DMS153 (cell line): ENCODE measurements at regions not wholly inside any gene's neighbourhood (a gene's known extent, or its start where the extent isn't known, plus 50 kb on each side); places are given as distances from the start of the nearest gene placed in this dataset.
"Not testable (repeated sequence)": the region's sequence is repeated elsewhere in the genome, so short reads cannot be mapped to it uniquely, and the experiment has no call there.

Experiments
- DNase-seq: peaks from one replicate; lab custom pipeline; 2025; lab: John Stamatoyannopoulos, UW

- DNase-seq, result no peak
These were observed 626.1 kb downstream of the COL12A1 start for GRCh38 chr6:74579794-74580193.

- no peak for DNase-seq
These were observed 626.8 kb downstream of the COL12A1 start for GRCh38 chr6:74579047-74579446.

GRCh38 chr6:74578339-74578738, 627.5 kb downstream of the COL12A1 start:
- DNase-seq, result no peak

GRCh38 chr6:74577619-74578018, 628.2 kb downstream of the COL12A1 start:
- no peak for DNase-seq

GRCh38 chr6:74574794-74575193, 631.1 kb downstream of the COL12A1 start:
- DNase-seq, result no peak

GRCh38 chr6:74573613-74574012, 632.2 kb downstream of the COL12A1 start:
- no peak for DNase-seq

GRCh38 chr6:74570044-74570443, 635.8 kb downstream of the COL12A1 start:
- DNase-seq, result no peak

- DNase-seq, result no peak
These were observed 637.0 kb downstream of the COL12A1 start for GRCh38 chr6:74568861-74569260.

GRCh38 chr6:74567923-74568290, 637.9 kb downstream of the COL12A1 start:
- DNase-seq, result not testable (repeated sequence)

- no peak for DNase-seq
These were observed 638.5 kb downstream of the COL12A1 start for GRCh38 chr6:74567281-74567922.

GRCh38 chr6:74557236-74557635, 648.6 kb downstream of the COL12A1 start:
- DNase-seq, result no peak

GRCh38 chr6:74554041-74554440, 651.8 kb downstream of the COL12A1 start:
- no peak for DNase-seq

GRCh38 chr6:74551896-74552295, 654.0 kb downstream of the COL12A1 start:
- DNase-seq, result no peak

- DNase-seq, result no peak
These were observed 655.0 kb downstream of the COL12A1 start for GRCh38 chr6:74550821-74551220.

GRCh38 chr6:74549746-74550145, 656.1 kb downstream of the COL12A1 start:
- DNase-seq, result no peak

GRCh38 chr6:74534465-74535211, 671.2 kb downstream of the COL12A1 start:
- no peak for DNase-seq

GRCh38 chr6:74519163-74519562, 686.7 kb downstream of the COL12A1 start:
- DNase-seq, result no peak

GRCh38 chr6:74518035-74518434, 687.8 kb downstream of the COL12A1 start:
- DNase-seq, result no peak

- no peak for DNase-seq
These were observed 695.0 kb downstream of the COL12A1 start for GRCh38 chr6:74510878-74511277.

GRCh38 chr6:74507649-74508048, 698.2 kb downstream of the COL12A1 start:
- DNase-seq, result no peak

GRCh38 chr6:74505391-74505790, 700.5 kb downstream of the COL12A1 start:
- no peak for DNase-seq

GRCh38 chr6:74504941-74505340, 700.9 kb downstream of the COL12A1 start:
- no peak for DNase-seq

GRCh38 chr6:74492587-74492986, 713.3 kb downstream of the COL12A1 start:
- no peak for DNase-seq

GRCh38 chr6:74491844-74492374, 713.9 kb downstream of the COL12A1 start:
- DNase-seq, result no peak
